ENCODE measurements at regions not wholly inside any gene's neighbourhood (a gene's known extent, or its start where the extent isn't known, plus 50 kb on each side); places are given as distances from the start of the nearest gene placed in this dataset.

GRCh38 chr10:113476673-113477072 is 76.2 kb upstream of the HABP2 start:
- TF ChIP-seq CTCF (IDR thresholded peaks at IDR 0.05) (no peak), POLR2A (IDR thresholded peaks at IDR 0.05) (no peak)

All from right lobe of liver (tissue), 4 donors.